ENCODE measurements at regions not wholly inside any gene's neighbourhood (a gene's known extent, or its start where the extent isn't known, plus 50 kb on each side); places are given as distances from the start of the nearest gene placed in this dataset.

DNA sequence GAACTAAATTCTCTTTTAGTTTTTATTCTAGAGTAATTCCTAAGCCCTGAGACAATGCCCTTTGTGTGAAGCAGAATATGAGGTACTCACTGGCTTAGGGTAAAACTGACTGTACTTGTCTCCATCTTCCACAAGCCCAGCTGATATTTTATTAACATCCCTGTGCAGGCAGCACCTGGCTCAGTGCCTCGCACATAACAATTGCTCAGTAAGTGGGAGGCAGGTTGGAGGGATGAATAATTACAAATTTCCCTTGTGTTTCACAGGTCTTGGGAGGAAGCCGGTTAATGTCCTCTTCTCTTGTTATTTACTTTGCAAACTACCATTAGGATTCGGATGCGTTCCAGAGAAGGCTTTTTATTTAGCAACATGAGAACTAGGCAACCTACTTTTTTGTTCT lies 249.8 kb upstream of the FSHR start:
- H3K4me3 ChIP-seq (replicated peaks in 1 of 2; ENCODE audit: low read depth in 1 of 2, low read length in 2 of 2) = no peak overlapping the region
- H3K27me3 ChIP-seq (ENCODE audit: insufficient read depth, low read length) = no peaks in the 10 kb centered on the region
- ATAC-seq (no peak), DNase-seq (ENCODE audit: low read depth, low spot score) (no peak)
- no peak overlapping the region for H3K27ac ChIP-seq (ENCODE audit: low read depth, low read length)
- peaks cover 4 to 6% of the 10 kb centered on the region in 2 experiments; a peak in 2 of 4 replicates for H3K9me3 ChIP-seq (ENCODE audit: control insufficient read depth in 1 of 2, insufficient read depth in 1 of 2, low read depth in 1 of 2, low read length in 2 of 2)
- H4K20me1 ChIP-seq (ENCODE audit: insufficient read depth) = no peaks in the 10 kb centered on the region
- BruUV-seq (replicated peaks) = no TSS peak
- ChIA-PET CTCF (no interaction called here), RAD21 (ENCODE audit: low non-redundant PET in 1 of 2, low total read pairs in 2 of 2, uncharacterized antibody in 2 of 2, unreplicated experiment in 2 of 2) (no interaction called here), POLR2A (no interaction called here)
- H3K9me2 ChIP-seq (ENCODE audit: insufficient read depth) = no peaks in the 10 kb centered on the region
- no peak for TF ChIP-seq YY1 (IDR thresholded peaks at IDR 0.05; ENCODE audit: extremely low read depth, insufficient replicate concordance, low read depth, low read length)
- no peak for TF ChIP-seq ATF3 (IDR thresholded peaks at IDR 0.05)
- TF ChIP-seq TCF7L2 (IDR thresholded peaks at IDR 0.05; ENCODE audit: borderline replicate concordance, extremely low read depth, insufficient read depth, insufficient read length) = no peak
- H2AFZ ChIP-seq (ENCODE audit: low read depth, low read length, poor library complexity, severe bottlenecking) = no peak overlapping the region
- no peaks in the 10 kb centered on the region for H3K36me3 ChIP-seq (ENCODE audit: control insufficient read depth in 1 of 2, insufficient read depth in 2 of 2, low read length in 2 of 2)
- H3K4me1 ChIP-seq (ENCODE audit: control insufficient read depth in 1 of 2, insufficient read depth in 2 of 2, low read length in 2 of 2) = no peaks in the 10 kb centered on the region
- intact Hi-C loops (cut with micrococcal nuclease) = no loop called here
- no peaks in the 10 kb centered on the region for H3K79me2 ChIP-seq (ENCODE audit: insufficient read depth, low read length)
- no peak overlapping the region for H3K4me2 ChIP-seq (ENCODE audit: low read length)
- H3K9ac ChIP-seq (ENCODE audit: low read length) = no peak overlapping the region

- BruUV-seq (replicated peaks) = no TSS peak
- H3K79me2 ChIP-seq (ENCODE audit: insufficient read depth, low read length) = no peaks in the 10 kb centered on the region
- ChIA-PET CTCF (no interaction called here), POLR2A (no interaction called here), RAD21 (ENCODE audit: low non-redundant PET in 1 of 2, low total read pairs in 2 of 2, uncharacterized antibody in 2 of 2, unreplicated experiment in 2 of 2) (no interaction called here)
- H3K9ac ChIP-seq (ENCODE audit: low read length) = no peak overlapping the region
- DNase-seq (ENCODE audit: low read depth, low spot score) (no peak), ATAC-seq (no peak)
- H3K4me3 ChIP-seq (replicated peaks in 1 of 2; ENCODE audit: low read depth in 1 of 2, low read length in 2 of 2) = no peak overlapping the region
- no peak overlapping the region for H2AFZ ChIP-seq (ENCODE audit: low read depth, low read length, poor library complexity, severe bottlenecking)
- peaks cover 6 to 8% of the 10 kb centered on the region in 2 experiments; a peak in 2 of 4 replicates for H3K9me3 ChIP-seq (ENCODE audit: control insufficient read depth in 1 of 2, insufficient read depth in 1 of 2, low read depth in 1 of 2, low read length in 2 of 2)
- no peaks in the 10 kb centered on the region for H3K9me2 ChIP-seq (ENCODE audit: insufficient read depth)
- H3K4me1 ChIP-seq (ENCODE audit: control insufficient read depth in 1 of 2, insufficient read depth in 2 of 2, low read length in 2 of 2) = no peaks in the 10 kb centered on the region
- H3K27ac ChIP-seq (ENCODE audit: low read depth, low read length) = no peak overlapping the region
- no peaks in the 10 kb centered on the region for H3K36me3 ChIP-seq (ENCODE audit: control insufficient read depth in 1 of 2, insufficient read depth in 2 of 2, low read length in 2 of 2)
- intact Hi-C loops (cut with micrococcal nuclease) = no loop called here
- no peaks in the 10 kb centered on the region for H3K27me3 ChIP-seq (ENCODE audit: insufficient read depth, low read length)
- H4K20me1 ChIP-seq (ENCODE audit: insufficient read depth) = no peaks in the 10 kb centered on the region
- no peak overlapping the region for H3K4me2 ChIP-seq (ENCODE audit: low read length)
- TF ChIP-seq ZFX (IDR thresholded peaks at IDR 0.05) (no peak), SIN3A (IDR thresholded peaks at IDR 0.05; ENCODE audit: low read depth) (no peak), POLR2A (IDR thresholded peaks at IDR 0.05; ENCODE audit: borderline replicate concordance, extremely low read depth, insufficient read depth, insufficient read length) (no peak), TCF7L2 (IDR thresholded peaks at IDR 0.05; ENCODE audit: borderline replicate concordance, extremely low read depth, insufficient read depth, insufficient read length) (no peak), CBX3 (IDR thresholded peaks at IDR 0.05; ENCODE audit: low read depth) (no peak), ZNF274 (IDR thresholded peaks at IDR 0.05; ENCODE audit: low read depth, low read length) (no peak), YY1 (IDR thresholded peaks at IDR 0.05; ENCODE audit: extremely low read depth, insufficient replicate concordance, low read depth, low read length) (no peak), EGR1 (IDR thresholded peaks at IDR 0.05; ENCODE audit: low read depth) (no peak), POLR2AphosphoS5 (IDR thresholded peaks at IDR 0.05; ENCODE audit: low read depth, low read length) (no peak), EZH2 (IDR thresholded peaks at IDR 0.05) (no peak)
- TF ChIP-seq, protein P1, sequence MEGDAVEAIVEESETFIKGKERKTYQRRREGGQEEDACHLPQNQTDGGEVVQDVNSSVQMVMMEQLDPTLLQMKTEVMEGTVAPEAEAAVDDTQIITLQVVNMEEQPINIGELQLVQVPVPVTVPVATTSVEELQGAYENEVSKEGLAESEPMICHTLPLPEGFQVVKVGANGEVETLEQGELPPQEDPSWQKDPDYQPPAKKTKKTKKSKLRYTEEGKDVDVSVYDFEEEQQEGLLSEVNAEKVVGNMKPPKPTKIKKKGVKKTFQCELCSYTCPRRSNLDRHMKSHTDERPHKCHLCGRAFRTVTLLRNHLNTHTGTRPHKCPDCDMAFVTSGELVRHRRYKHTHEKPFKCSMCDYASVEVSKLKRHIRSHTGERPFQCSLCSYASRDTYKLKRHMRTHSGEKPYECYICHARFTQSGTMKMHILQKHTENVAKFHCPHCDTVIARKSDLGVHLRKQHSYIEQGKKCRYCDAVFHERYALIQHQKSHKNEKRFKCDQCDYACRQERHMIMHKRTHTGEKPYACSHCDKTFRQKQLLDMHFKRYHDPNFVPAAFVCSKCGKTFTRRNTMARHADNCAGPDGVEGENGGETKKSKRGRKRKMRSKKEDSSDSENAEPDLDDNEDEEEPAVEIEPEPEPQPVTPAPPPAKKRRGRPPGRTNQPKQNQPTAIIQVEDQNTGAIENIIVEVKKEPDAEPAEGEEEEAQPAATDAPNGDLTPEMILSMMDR (IDR thresholded peaks at IDR 0.05 in 2 of 3, conservative IDR thresholded peaks at IDR 0.05 in 1 of 3; ENCODE audit: borderline replicate concordance in 1 of 3, insufficient read depth in 1 of 3, low read depth in 2 of 3, low read length in 2 of 3) = no peak
These were observed 249.3 kb upstream of the FSHR start for GRCh38 chr2:49403637-49404036.
